Panc1 (cell line): ENCODE measurements at regions not wholly inside any gene's neighbourhood (a gene's known extent, or its start where the extent isn't known, plus 50 kb on each side); places are given as distances from the start of the nearest gene placed in this dataset.

Experiments
- ATAC-seq: fragments of 200-7000 bp; cut with Tn5 transposase; 2 replicates; pipeline ENCODE4 v1.9.1; 2020; ENCODE audit warnings: mild to moderate bottlenecking, moderate library complexity
- BruUV-seq: library from RNA; stranded (reverse); fragments of 400-500 nt; replicated peaks from 2 replicates; lab custom pipeline; 2021; lab: Mats Ljungman, UMichigan
- CTCF ChIA-PET: fragments of 300-600 bp; sonication (Branson Sonifier 250); formaldehyde crosslinking; loops from one replicate; lab custom pipeline; 2022; ENCODE audit warnings: antibody characterized with exemption; lab: Charles Lee
- POLR2A ChIA-PET: fragments of 300-600 bp; sonication (Branson Sonifier 250); formaldehyde crosslinking; loops from one replicate; lab custom pipeline; 2022; ENCODE audit warnings: antibody characterized with exemption; lab: Charles Lee
- DNase-seq: peaks from one replicate; pipeline ENCODE4 v3.0.0-alpha.2; 2010; ENCODE audit warnings: low read depth, low spot score
- H3K27ac ChIP-seq: 2 replicates; pipeline ENCODE4 v1.5.1; 2011; ENCODE audit warnings: mild to moderate bottlenecking, low read length, inconsistent platforms
- H3K27me3 ChIP-seq: fragments of 200-500 bp; sonication (Bioruptor generic); 2 replicates; pipeline ENCODE4 v1.6.0; 2014; ENCODE audit warnings: low read length, inconsistent platforms; ENCODE audit not compliant: control insufficient read depth, insufficient read depth
- H3K36me3 ChIP-seq: fragments of 200-500 bp; sonication (Bioruptor generic); 2 replicates; pipeline ENCODE4 v1.5.1; 2014; ENCODE audit warnings: inconsistent platforms, mild to moderate bottlenecking, low read length, moderate library complexity; ENCODE audit not compliant: control insufficient read depth, insufficient read depth
- H3K4me1 ChIP-seq: 2 replicates; pipeline ENCODE4 v1.5.1; 2011; ENCODE audit warnings: inconsistent platforms, mild to moderate bottlenecking, low read length, moderate library complexity; ENCODE audit not compliant: control insufficient read depth, insufficient read depth
- H3K4me3 ChIP-seq, 2 experiments: 2 replicates each; pipeline ENCODE4 v1.5.1; 2011 to 2012; ENCODE audit warnings: low read depth in 2 of 2, low read length in 2 of 2, mild to moderate bottlenecking in 2 of 2, inconsistent platforms in 1 of 2, moderate library complexity in 1 of 2
- H3K9me3 ChIP-seq: fragments of 200-500 bp; sonication (Bioruptor generic); 2 replicates; pipeline ENCODE4 v1.5.1; 2014; ENCODE audit warnings: low read depth, mild to moderate bottlenecking, inconsistent platforms, low read length, moderate library complexity; ENCODE audit not compliant: control insufficient read depth, insufficient read depth
- CTCF ChIP-seq: fragments of 450-650 bp; IDR thresholded peaks from 2 replicates; pipeline ENCODE4 v1.5.1; 2017; ENCODE audit warnings: mild to moderate bottlenecking
- POLR2AphosphoS5 ChIP-seq: IDR thresholded peaks from 2 replicates; pipeline ENCODE4 v1.6.1; 2012; ENCODE audit warnings: mild to moderate bottlenecking, low read depth, low read length, moderate library complexity
- SIN3A ChIP-seq: IDR thresholded peaks from 2 replicates; pipeline ENCODE4 v1.6.1; 2012; ENCODE audit warnings: low read depth, mild to moderate bottlenecking, low read length, moderate library complexity, borderline replicate concordance; ENCODE audit not compliant: insufficient read depth
- TCF7L2 ChIP-seq: IDR thresholded peaks from 2 replicates; pipeline ENCODE4 v1.6.1; 2011; ENCODE audit warnings: mild to moderate bottlenecking, low read depth, low read length, inconsistent platforms
- in situ Hi-C: cut with HindIII; loops from 2 replicates; pipeline ENCODE4 v1.10.0; 2016; ENCODE audit warnings: low sequenced_read_pairs, low pct_unique_long_range_greater_than_20kb
- intact Hi-C: fragments of 100-400 bp; cut with micrococcal nuclease; formaldehyde crosslinking; loops from one replicate; pipeline ENCODE4 v1.10.0; 2022; ENCODE audit not compliant: unreplicated experiment
- TF ChIP-seq, protein P1 (sequence below), 2 experiments: IDR thresholded peaks; 2 replicates each; pipeline ENCODE4 v1.6.1; 2011 to 2012; ENCODE audit warnings: low read depth in 2 of 2, control low read depth in 1 of 2, low read length in 1 of 2, mild to moderate bottlenecking in 1 of 2, moderate library complexity in 1 of 2; ENCODE audit not compliant: insufficient read depth in 1 of 2

DNA sequence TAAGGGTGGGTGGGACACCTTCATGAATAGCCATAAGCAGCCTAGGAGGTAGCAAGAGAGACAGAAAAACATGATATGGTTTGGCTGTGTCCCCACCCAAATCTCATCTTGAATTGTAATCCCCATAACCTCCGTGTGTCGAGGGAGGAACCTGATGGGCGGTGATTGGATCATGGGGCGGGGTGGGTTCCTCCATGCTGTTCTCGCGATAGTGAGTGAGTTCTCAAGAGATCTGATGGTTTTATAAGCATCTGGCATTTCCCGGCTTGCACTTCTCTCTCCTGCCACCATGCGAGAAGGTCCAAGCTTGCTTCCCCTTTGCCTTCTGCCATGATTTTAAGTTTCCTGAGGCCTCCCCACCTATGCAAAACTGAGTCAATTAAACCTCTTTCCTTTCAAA is 259.1 kb upstream of the ERCC4 start:
- no peak for TF ChIP-seq POLR2AphosphoS5
- TF ChIP-seq, protein P1, sequence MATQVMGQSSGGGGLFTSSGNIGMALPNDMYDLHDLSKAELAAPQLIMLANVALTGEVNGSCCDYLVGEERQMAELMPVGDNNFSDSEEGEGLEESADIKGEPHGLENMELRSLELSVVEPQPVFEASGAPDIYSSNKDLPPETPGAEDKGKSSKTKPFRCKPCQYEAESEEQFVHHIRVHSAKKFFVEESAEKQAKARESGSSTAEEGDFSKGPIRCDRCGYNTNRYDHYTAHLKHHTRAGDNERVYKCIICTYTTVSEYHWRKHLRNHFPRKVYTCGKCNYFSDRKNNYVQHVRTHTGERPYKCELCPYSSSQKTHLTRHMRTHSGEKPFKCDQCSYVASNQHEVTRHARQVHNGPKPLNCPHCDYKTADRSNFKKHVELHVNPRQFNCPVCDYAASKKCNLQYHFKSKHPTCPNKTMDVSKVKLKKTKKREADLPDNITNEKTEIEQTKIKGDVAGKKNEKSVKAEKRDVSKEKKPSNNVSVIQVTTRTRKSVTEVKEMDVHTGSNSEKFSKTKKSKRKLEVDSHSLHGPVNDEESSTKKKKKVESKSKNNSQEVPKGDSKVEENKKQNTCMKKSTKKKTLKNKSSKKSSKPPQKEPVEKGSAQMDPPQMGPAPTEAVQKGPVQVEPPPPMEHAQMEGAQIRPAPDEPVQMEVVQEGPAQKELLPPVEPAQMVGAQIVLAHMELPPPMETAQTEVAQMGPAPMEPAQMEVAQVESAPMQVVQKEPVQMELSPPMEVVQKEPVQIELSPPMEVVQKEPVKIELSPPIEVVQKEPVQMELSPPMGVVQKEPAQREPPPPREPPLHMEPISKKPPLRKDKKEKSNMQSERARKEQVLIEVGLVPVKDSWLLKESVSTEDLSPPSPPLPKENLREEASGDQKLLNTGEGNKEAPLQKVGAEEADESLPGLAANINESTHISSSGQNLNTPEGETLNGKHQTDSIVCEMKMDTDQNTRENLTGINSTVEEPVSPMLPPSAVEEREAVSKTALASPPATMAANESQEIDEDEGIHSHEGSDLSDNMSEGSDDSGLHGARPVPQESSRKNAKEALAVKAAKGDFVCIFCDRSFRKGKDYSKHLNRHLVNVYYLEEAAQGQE (IDR thresholded peaks at IDR 0.05; ENCODE audit: insufficient read depth in 1 of 2, low read depth in 2 of 2, low read length in 1 of 2), result no peak
- TF ChIP-seq SIN3A, result no peak
- no peak for TF ChIP-seq TCF7L2
- no peak for TF ChIP-seq CTCF
- ChIA-PET CTCF (no interaction called here), POLR2A (interaction anchor here (0.7 kb wide), 1 partner anchor 74 kb away, joined by 3 read pairs; no protein-coding TSS in a partner anchor)
- in situ Hi-C loops, result no loop called here
- H3K9me3 ChIP-seq, result 0 out of 2 replicates have a peak, but pooled peaks cover under 1% of the 10 kb centered on the region
- no TSS peak for BruUV-seq
- no peak overlapping the region for H3K4me3 ChIP-seq
- H3K36me3 ChIP-seq, result no peaks in the 10 kb centered on the region
- intact Hi-C loops, result no loop called here
- H3K4me1 ChIP-seq, result no peaks in the 10 kb centered on the region
- H3K27ac ChIP-seq, result no peak overlapping the region
- ATAC-seq (no peak), DNase-seq (no peak)
- H3K27me3 ChIP-seq, result no peaks in the 10 kb centered on the region

- ChIA-PET POLR2A (no interaction called here), CTCF (interaction anchor here (0.6 kb wide), 1 partner anchor 89 kb away, joined by 4 read pairs; no protein-coding TSS in a partner anchor)
- H3K4me1 ChIP-seq, result no peaks in the 10 kb centered on the region
- in situ Hi-C loops, result no loop called here
- no peaks in the 10 kb centered on the region for H3K36me3 ChIP-seq
- intact Hi-C loops, result no loop called here
- H3K27ac ChIP-seq, result no peak overlapping the region
- no TSS peak for BruUV-seq
- H3K9me3 ChIP-seq, result no peaks in the 10 kb centered on the region
- DNase-seq, result no peak
- no peak overlapping the region for H3K4me3 ChIP-seq
- no peak for ATAC-seq
- no peaks in the 10 kb centered on the region for H3K27me3 ChIP-seq
- TF ChIP-seq CTCF (no peak), POLR2AphosphoS5 (no peak), TCF7L2 (no peak), SIN3A (no peak)
- TF ChIP-seq, protein P1 (IDR thresholded peaks at IDR 0.05; ENCODE audit: insufficient read depth in 1 of 2, low read depth in 2 of 2, low read length in 1 of 2), result no peak
Measured at GRCh38 chr16:13665876-13666275, 254.1 kb upstream of the ERCC4 start.
